ENCODE measurements at regions not wholly inside any gene's neighbourhood (a gene's known extent, or its start where the extent isn't known, plus 50 kb on each side); places are given as distances from the start of the nearest gene placed in this dataset.
"Not testable (repeated sequence)": the region's sequence is repeated elsewhere in the genome, so short reads cannot be mapped to it uniquely, and the experiment has no call there.

GRCh38 chr3:139095803-139096466, 51.2 kb upstream of the PRR23C start:
- in situ Hi-C loops (cut with MboI; ENCODE audit: low pct_unique_long_range_greater_than_20kb, low sequenced_read_pairs), result no loop called here
- DNase-seq, result no peak

- no peak for DNase-seq
These were observed 52.0 kb upstream of the PRR23C start for GRCh38 chr3:139096670-139097069.

GRCh38 chr3:139098391-139098790, 53.7 kb upstream of the PRR23C start:
- in situ Hi-C loops (cut with MboI; ENCODE audit: low pct_unique_long_range_greater_than_20kb, low sequenced_read_pairs), result no loop called here
- DNase-seq, result no peak

More at GRCh38 chr3:139096670-139097069, 52.0 kb upstream of the PRR23C start:
- in situ Hi-C loops (cut with MboI; ENCODE audit: low pct_unique_long_range_greater_than_20kb, low sequenced_read_pairs), result no loop called here

GRCh38 chr3:139099968-139100817, 55.5 kb upstream of the PRR23C start:
- in situ Hi-C loops (cut with MboI; ENCODE audit: low pct_unique_long_range_greater_than_20kb, low sequenced_read_pairs), result no loop called here
- no peak for DNase-seq

- in situ Hi-C loops (cut with MboI; ENCODE audit: low pct_unique_long_range_greater_than_20kb, low sequenced_read_pairs), result no loop called here
- no peak for DNase-seq
These were observed 56.1 kb upstream of the PRR23C start for GRCh38 chr3:139100821-139101220.

- no peak for DNase-seq
- in situ Hi-C loops (cut with MboI; ENCODE audit: low pct_unique_long_range_greater_than_20kb, low sequenced_read_pairs), result no loop called here
These were observed 56.7 kb upstream of the PRR23C start for GRCh38 chr3:139101396-139101795.

- no peak for DNase-seq
- in situ Hi-C loops (cut with MboI; ENCODE audit: low pct_unique_long_range_greater_than_20kb, low sequenced_read_pairs), result no loop called here
These were observed 58.8 kb upstream of the PRR23C start for GRCh38 chr3:139103484-139103883.

- no peak for DNase-seq
These were observed 59.4 kb upstream of the PRR23C start for GRCh38 chr3:139104062-139104461.

GRCh38 chr3:139105154-139105702, 60.5 kb upstream of the PRR23C start:
- in situ Hi-C loops (cut with MboI; ENCODE audit: low pct_unique_long_range_greater_than_20kb, low sequenced_read_pairs), result no loop called here
- DNase-seq, result no peak

More at GRCh38 chr3:139104062-139104461, 59.4 kb upstream of the PRR23C start:
- in situ Hi-C loops (cut with MboI; ENCODE audit: low pct_unique_long_range_greater_than_20kb, low sequenced_read_pairs), result no loop called here

GRCh38 chr3:139106013-139106932, 61.6 kb upstream of the PRR23C start:
- no peak for DNase-seq
- in situ Hi-C loops (cut with MboI; ENCODE audit: low pct_unique_long_range_greater_than_20kb, low sequenced_read_pairs), result no loop called here

GRCh38 chr3:139107424-139108252, 62.9 kb upstream of the PRR23C start:
- no peak for DNase-seq
- in situ Hi-C loops (cut with MboI; ENCODE audit: low pct_unique_long_range_greater_than_20kb, low sequenced_read_pairs), result no loop called here

GRCh38 chr3:139108253-139108969, 63.7 kb upstream of the PRR23C start:
- no peak for DNase-seq
- in situ Hi-C loops (cut with MboI; ENCODE audit: low pct_unique_long_range_greater_than_20kb, low sequenced_read_pairs), result no loop called here

- in situ Hi-C loops (cut with MboI; ENCODE audit: low pct_unique_long_range_greater_than_20kb, low sequenced_read_pairs), result no loop called here
- DNase-seq, result no peak
These were observed 64.6 kb upstream of the PRR23C start for GRCh38 chr3:139109271-139109670.

GRCh38 chr3:139110072-139110830, 65.6 kb upstream of the PRR23C start:
- in situ Hi-C loops (cut with MboI; ENCODE audit: low pct_unique_long_range_greater_than_20kb, low sequenced_read_pairs), result no loop called here

GRCh38 chr3:139110929-139111328, 66.2 kb upstream of the PRR23C start:
- DNase-seq; in situ Hi-C loops (cut with MboI; ENCODE audit: low pct_unique_long_range_greater_than_20kb, low sequenced_read_pairs): not testable (repeated sequence)

More at GRCh38 chr3:139110072-139110830, 65.6 kb upstream of the PRR23C start:
- DNase-seq, result no peak

- in situ Hi-C loops (cut with MboI; ENCODE audit: low pct_unique_long_range_greater_than_20kb, low sequenced_read_pairs), result no loop called here
- peak; percentile 68 for DNase-seq
These were observed 66.9 kb upstream of the PRR23C start for GRCh38 chr3:139111392-139112229.

Data from KBM-7 (cell line).